GM19099 (cell line): ENCODE measurements at regions not wholly inside any gene's neighbourhood (a gene's known extent, or its start where the extent isn't known, plus 50 kb on each side); places are given as distances from the start of the nearest gene placed in this dataset.

Experiments used
- POLR2A ChIP-seq: IDR thresholded peaks from 3 replicates; pipeline ENCODE4 v1.6.1; 2011; ENCODE audit warnings: low read depth; ENCODE audit not compliant: insufficient read length; ENCODE audit errors: extremely low read depth

DNA sequence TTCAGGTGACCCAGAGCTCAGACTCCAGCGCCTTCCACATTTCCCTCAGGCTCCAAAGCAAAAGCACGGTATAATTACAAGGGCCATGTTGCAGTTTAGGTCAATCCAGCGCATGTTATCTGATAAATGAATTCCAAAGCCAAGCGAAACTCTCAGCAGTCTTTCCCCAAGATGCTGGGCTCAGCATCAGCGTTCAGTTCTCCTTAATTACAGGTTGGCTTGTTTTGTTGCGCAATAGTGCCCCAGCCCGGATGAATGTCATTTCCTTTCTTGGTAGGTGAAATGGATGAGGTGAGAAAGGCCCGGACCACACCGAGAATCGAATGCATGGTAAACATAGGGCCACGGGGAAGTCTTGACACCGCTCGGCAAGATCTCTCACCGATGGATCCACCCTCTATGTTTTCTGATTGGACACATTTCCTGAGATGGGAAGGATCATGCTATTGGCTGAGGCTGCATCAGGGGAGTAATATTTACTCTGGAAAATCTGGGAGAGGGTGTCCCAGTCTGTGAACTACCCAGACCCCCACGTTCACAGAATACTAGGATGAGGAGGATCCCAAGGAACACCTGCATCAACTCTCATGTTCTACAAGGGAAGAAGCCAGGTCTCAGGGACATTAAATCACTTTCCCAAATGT is 221.2 kb upstream of the ANKRD55 start:
- TF ChIP-seq POLR2A: no peak

- TF ChIP-seq POLR2A: no peak
Measured at GRCh38 chr5:56451742-56452141, 218.6 kb upstream of the ANKRD55 start.

DNA sequence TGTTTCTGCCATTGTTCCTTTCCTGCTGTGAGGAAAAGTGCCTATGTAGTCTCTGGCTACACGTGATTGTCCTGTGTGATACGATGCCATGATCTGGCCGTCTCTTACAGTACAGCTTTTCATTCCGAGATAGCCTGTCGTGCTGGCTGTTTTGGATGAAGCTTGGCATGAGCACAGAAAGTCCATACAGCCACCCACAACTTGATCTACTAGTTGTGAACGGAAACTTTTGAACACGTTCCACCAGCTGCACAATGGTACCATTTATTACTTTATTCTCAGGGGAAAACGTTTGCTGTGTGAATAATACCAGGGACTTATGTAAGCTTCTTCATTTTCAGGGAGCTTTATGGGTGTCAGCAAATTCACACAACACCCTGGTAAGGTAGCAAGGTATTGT is 217.6 kb upstream of the ANKRD55 start:
- no peak for TF ChIP-seq POLR2A

- TF ChIP-seq POLR2A: no peak
Measured at GRCh38 chr5:56449071-56449640, 216.0 kb upstream of the ANKRD55 start.

GRCh38 chr5:56447656-56448055 is 214.5 kb upstream of the ANKRD55 start:
- no peak for TF ChIP-seq POLR2A

DNA sequence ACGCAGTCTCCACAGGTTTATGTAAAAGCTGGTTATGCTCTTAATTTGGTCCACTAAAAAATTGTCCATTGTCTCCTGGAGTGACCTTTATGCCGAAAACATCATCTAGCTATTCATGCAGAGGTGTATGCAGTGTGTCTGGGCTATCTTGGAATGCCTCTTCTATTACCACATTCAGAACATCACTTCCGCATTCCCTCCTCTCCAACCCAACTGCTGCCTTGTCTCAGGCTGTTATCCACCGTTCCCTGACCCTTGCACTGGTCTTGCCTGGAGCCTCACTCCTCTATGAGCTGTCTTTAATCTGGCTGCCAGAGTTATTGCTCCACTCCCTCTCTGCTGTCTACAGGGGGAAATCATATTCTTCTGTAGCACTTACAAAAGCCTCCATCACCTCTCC is 214.1 kb upstream of the ANKRD55 start:
- no peak for TF ChIP-seq POLR2A

GRCh38 chr5:56446728-56447127 is 213.6 kb upstream of the ANKRD55 start:
- TF ChIP-seq POLR2A: no peak

GRCh38 chr5:56443826-56444225 is 210.7 kb upstream of the ANKRD55 start:
- TF ChIP-seq POLR2A: no peak

- no peak for TF ChIP-seq POLR2A
Measured at GRCh38 chr5:56440871-56441740, 208.0 kb upstream of the ANKRD55 start.

- no peak for TF ChIP-seq POLR2A
Measured at GRCh38 chr5:56434986-56435385, 201.9 kb upstream of the ANKRD55 start.

- no peak for TF ChIP-seq POLR2A
Measured at GRCh38 chr5:56433039-56433617, 200.0 kb upstream of the ANKRD55 start.

- TF ChIP-seq POLR2A: no peak
Measured at GRCh38 chr5:56432321-56432720, 199.2 kb upstream of the ANKRD55 start.

- no peak for TF ChIP-seq POLR2A
Measured at GRCh38 chr5:56430422-56430821, 197.3 kb upstream of the ANKRD55 start.

DNA sequence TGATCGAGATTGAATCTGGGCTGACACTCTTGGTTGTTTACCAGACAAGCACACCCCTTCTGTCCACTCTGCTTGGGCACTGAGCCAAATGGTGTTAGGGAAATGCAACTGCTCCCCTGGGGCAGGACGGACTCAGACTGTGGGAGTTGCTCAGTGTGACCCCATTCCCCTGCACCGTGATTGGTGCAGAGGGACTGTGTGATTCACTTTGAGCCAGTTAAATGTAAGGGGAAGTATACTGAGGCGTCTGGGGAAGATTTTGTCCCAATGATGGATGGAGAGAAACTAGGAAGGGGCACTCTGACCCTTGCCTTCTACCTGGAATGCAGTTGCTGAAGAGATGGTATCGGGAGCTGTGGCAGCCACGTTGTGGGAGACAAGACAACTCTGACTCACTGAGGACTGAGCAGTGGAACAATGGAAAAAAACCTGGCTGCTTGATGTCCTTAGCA is 196.0 kb upstream of the ANKRD55 start:
- TF ChIP-seq POLR2A: no peak

- no peak for TF ChIP-seq POLR2A
Measured at GRCh38 chr5:56426693-56427092, 193.6 kb upstream of the ANKRD55 start.
